Effector CD4-positive, alpha-beta T cell (primary cell): ENCODE measurements at regions not wholly inside any gene's neighbourhood (a gene's known extent, or its start where the extent isn't known, plus 50 kb on each side); places are given as distances from the start of the nearest gene placed in this dataset.
"Not testable (repeated sequence)": the region's sequence is repeated elsewhere in the genome, so short reads cannot be mapped to it uniquely, and the experiment has no call there.

Experiments
- DNase-seq: peaks from one replicate; pipeline ENCODE4 v3.0.0-alpha.2; 2020

GRCh38 chr6:28771401-28772267 lies 152.2 kb downstream of the TRIM27 start:
- no peak for DNase-seq

DNA sequence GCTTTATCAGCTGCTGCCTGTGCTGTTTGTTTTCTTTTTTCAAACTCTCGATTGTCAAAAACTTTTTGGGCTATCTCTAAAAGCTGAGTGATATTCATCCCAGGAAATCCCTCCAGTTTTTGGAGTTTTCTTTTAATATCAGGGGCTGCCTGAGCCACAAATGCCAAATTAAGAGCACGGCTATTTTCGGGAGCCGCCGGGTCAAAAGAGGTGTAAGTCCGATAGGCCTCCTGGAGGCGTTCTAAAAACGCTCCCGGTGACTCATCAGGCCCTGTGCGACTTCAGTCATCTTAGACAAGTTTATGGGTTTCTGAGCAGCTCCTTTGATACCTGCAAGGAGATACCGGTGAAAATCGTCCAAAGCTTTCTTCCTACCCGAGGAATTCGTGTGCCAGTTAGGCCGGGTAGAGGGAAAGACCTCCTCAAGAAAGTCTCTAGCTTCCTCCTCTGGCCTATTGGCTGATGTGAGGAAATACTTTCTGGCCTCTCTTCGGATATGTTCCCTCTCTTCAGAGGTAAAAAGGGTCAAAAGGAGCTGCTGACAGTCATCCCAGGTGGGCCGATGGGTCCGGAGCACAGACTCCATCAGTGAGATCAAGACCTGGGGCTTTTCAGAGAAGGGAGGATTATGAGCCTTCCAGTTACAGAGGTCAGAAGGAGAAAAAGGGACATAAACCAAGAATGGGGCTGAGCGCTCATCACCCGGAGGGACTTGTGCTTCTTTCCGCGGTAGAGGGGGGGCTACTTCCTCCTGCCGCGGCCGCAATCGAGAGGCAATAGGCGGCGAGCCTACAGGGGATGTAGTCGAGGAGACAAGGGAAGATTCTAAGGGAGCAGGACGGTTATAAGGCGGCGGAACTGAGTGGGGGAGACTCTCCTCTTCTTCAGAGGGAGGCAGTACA lies 151.1 kb downstream of the TRIM27 start:
- DNase-seq = no peak

DNA sequence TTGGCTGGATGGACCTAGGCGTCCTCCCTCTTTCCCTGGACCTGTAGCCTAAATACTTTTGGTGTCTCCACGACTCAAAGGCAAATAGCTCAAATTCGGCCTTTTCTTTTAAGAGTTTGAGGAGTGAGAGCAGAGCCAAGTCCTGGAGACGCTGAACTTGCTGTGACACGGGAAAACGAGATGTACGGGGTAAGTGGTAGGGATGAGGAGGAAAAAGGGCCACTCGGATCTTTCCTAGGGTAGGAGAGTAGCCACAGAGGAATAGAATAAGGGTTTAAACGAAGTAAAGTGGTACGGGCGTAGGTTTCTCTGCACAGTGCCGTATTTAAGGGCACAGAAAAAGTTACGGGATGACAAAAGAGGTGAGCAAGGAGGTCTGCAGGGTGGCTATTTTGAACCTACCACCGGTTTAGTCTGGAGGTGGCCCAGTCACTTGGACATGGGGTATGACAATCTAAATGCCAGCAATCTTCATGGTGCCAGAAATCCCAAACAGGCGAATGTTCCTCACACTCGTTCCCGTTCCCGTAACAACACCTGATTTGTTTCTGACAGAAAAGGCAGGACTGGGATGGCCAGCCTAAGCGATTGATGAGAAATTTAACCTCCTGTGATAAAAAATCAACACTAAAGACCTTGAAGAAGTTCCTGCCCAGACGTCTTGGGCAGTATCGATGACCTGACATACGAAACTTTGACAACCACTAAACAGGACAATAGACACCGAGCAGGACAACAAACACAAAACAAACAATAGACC lies 149.3 kb downstream of the TRIM27 start:
- no peak for DNase-seq

GRCh38 chr6:28775052-28775376 lies 148.8 kb downstream of the TRIM27 start:
- no peak for DNase-seq

- DNase-seq = no peak
Observed at GRCh38 chr6:28775405-28776129, 148.2 kb downstream of the TRIM27 start.

DNA sequence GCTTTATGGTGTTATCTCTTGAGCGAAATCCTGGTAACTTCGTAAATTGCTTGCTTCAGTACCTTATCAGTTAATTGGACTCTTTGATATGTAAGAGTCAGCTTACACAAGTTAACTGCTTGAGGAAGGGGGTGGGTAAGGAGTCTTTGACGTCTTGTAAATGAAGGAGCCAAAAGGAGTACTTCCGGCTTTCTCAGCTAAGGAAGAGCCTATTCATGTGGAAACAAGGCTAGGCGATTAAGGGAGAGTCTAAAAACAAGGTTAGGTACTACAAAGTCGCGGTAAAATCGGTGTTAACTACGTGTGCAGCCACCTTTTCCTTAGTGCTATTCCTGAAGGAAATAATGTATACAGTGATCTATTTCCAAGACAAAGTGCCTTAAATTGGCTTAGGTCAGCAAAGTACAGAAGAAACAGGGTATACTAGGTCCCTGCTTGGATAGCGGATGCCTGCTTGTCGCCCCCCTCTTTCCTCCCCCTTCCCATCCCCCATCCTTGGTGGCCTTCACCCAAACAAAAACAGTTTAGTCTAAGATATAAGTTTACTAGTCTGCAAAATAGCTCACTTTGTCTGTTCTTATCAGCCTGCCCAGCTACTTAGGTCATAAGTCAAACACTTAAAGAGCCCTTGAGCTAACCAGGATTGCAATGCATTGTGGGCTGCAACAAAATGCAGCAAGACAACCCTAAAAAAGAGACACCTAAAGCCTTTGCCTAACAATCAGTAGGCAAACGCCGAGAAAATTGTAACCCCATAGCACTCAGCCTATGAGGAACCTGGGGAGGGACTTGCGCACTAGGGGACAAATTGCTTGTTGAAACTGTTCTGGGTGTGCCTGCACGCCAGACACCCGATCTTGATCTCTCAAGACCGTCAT lies 147.3 kb downstream of the TRIM27 start:
- no peak for DNase-seq

GRCh38 chr6:28777147-28777461 lies 146.7 kb downstream of the TRIM27 start:
- no peak for DNase-seq

DNA sequence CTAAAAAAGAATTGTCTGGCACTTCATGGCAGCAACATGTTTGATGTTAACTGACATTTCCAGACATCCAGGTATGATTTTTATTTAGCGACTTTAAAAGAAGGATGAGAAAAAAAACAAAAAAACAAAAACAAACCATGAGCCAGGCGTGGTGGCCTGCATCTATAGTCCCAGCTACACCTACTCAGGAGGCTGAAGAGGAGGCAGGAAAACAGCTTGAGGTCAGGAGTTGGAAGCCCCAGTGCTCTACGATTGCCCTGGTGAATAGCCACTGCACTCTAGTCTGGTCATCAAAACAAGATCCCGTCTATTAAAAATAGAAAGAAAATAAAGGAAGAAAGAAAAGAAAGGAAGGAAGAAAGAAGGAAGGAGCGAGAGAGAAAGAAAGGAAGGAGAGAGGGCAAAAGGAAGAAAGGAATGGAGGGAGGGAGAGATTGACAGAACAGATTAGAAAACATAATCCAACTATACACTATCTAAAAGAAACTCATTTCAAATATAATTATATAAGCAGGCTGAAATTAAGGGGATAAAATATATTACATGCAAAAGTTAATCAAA lies 141.6 kb downstream of the TRIM27 start:
- no peak for DNase-seq

DNA sequence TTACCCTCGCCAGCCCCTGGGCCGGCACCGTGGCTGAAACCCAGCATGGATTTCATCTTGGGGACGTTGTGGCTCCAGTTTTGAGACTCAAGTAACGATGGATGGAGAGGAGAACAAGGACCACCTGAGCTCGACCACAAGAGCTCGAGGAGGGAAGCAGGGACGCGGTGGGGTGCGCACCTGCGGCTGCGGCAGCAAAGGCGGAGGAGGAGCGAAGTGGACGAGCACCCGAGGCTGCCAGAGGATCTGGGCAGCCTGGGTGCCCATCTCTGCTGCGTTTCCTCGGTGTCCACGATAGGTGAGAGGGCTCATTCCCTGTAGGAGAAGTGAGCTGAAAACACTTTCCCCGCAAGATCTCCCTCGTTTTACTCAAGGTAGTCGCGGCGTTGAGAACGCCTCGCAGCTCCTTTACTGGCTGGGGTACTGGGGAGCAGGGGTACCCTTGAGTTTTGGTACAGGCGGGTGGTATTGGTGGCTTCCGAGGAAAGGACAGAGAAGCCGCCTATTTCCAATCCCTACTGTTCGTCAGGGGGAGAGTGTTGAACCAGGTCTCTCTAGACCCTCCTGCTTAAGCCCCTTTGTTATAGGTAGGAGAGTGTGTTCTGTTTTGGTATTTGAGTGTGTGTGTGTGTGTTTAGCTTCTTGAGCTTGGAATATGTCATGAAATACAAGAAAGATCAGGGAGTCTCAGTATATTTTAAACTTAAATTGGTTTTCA lies 137.7 kb downstream of the TRIM27 start:
- no peak for DNase-seq

DNA sequence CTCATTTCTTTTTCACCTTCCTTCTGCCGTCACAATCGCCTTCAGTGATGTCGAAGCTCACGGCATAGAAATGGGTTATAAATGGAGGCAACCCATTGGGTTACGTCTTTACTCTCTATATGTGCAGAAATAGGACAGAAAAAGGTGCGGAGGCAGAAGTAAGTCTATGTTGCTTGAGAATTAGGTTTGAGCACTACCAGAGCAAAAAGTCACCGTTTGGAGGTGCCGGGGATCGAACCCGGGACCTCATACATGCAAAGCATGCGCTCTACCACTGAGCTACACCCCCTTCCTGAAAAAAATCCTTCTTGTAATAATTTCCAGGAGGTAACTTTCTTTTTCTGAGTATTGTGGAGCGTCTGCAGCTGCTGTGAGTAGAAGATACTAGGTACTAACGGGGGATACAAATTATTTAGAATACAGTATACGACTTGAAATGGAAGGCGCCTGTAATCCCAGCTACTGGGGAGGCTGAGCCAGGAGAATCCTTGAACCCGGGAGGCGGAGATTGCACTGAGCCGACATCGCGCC lies 134.2 kb downstream of the TRIM27 start:
- DNase-seq = no peak

DNA sequence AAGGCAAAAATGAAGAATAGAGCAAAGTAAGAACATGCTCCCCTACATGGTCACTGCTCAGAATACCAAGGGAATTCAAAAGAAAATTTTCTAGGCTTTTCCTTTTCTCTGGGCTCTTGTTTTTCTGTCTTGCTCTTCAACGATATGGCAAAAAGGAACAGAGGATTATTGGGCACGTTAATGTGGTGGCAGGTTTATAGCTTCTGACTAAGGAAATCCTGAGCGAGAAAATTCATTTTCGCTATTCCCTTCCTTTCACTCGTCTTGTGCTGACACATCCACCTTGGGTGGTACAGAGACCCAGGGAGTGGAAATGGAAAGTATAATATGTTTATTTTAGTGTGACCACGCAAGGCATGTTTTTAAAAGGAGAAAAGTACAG lies 132.8 kb downstream of the TRIM27 start:
- DNase-seq = no peak

DNA sequence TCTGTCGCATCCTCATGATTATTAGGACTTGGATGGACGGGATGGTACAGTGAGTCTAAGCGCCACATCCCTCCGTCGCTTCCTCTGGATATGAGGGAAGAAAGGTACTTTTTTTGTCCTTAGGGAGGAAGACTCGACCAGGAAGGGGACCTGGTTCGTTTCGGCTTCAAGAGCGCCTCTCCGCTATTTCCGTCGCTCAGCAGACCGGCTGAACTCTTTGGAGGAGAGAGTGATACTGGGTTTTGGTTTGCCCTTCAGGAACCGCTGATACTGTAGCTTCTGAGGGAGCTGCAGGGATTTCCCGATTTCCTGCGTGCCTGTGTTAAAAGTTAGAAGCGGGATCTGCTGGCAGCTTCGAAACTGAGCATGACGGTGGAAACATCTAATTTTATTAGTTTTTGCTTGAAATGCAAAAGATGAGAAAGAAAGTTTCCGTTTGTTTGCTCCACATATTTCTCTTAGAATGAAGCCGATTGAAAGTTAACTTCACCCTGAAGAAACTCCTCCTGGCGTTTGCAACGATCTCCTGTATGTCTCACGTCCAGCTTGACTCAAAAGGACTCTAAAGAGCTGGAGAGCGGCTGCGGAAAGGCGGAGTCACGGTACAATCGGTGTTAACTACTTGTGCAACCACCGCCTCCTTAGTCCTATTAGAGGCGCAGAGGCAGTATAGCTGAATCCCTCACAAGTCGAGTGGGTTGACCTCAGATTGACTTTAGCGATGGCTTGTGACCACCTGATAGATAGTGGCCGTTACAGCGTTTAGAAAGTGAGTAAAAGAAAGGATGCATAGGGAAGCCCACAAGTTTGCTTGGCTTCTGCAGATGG lies 129.4 kb downstream of the TRIM27 start:
- no peak for DNase-seq

- not testable (repeated sequence) for DNase-seq
Observed at GRCh38 chr6:28800647-28801046, 123.1 kb downstream of the TRIM27 start.

GRCh38 chr6:28802417-28803336 lies 121.1 kb downstream of the TRIM27 start:
- no peak for DNase-seq

GRCh38 chr6:28803337-28803709 lies 120.5 kb downstream of the TRIM27 start:
- DNase-seq = no peak

GRCh38 chr6:28807682-28808280 lies 116.0 kb downstream of the TRIM27 start:
- DNase-seq = no peak

DNA sequence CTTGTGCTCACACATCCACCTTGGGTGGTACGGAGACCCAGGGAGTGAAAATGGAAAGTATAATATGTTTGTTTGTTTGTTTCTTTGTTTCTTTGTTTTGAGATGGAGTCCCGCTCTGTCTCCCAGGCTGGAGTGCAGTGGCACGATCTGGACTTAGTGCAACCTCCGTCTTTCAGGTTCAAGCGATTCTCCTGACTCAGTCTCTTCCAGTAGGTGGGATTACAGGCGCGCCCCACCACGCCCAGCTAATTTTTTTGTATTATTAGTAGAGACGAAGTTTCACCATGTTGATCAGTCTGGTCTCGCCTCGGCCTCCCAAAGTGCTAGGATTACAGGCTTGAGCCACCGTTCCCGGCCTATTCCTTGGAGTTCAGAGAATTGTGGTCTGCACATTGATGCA lies 115.4 kb downstream of the TRIM27 start:
- DNase-seq = no peak
